ENCODE measurements at regions not wholly inside any gene's neighbourhood (a gene's known extent, or its start where the extent isn't known, plus 50 kb on each side); places are given as distances from the start of the nearest gene placed in this dataset.

GRCh38 chr2:147398301-147398700 is 446.5 kb upstream of the ACVR2A start:
- no peak for DNase-seq

- no peak for DNase-seq
Observed at GRCh38 chr2:147396890-147397289, 447.9 kb upstream of the ACVR2A start.

GRCh38 chr2:147394179-147394790 is 450.5 kb upstream of the ACVR2A start:
- no peak for DNase-seq

GRCh38 chr2:147392180-147392579 is 452.6 kb upstream of the ACVR2A start:
- no peak for DNase-seq

- no peak for DNase-seq
Observed at GRCh38 chr2:147390475-147390874, 454.4 kb upstream of the ACVR2A start.

GRCh38 chr2:147389218-147389617 is 455.6 kb upstream of the ACVR2A start:
- DNase-seq = no peak

- no peak for DNase-seq
Observed at GRCh38 chr2:147388217-147388616, 456.6 kb upstream of the ACVR2A start.

GRCh38 chr2:147386284-147386683 is 458.5 kb upstream of the ACVR2A start:
- DNase-seq = no peak

- no peak for DNase-seq
Observed at GRCh38 chr2:147385600-147385999, 459.2 kb upstream of the ACVR2A start.

GRCh38 chr2:147384659-147385058 is 460.2 kb upstream of the ACVR2A start:
- no peak for DNase-seq

- DNase-seq = no peak
Observed at GRCh38 chr2:147382322-147382948, 462.4 kb upstream of the ACVR2A start.

GRCh38 chr2:147378403-147378802 is 466.4 kb upstream of the ACVR2A start:
- DNase-seq = no peak

- DNase-seq = no peak
Observed at GRCh38 chr2:147375073-147375472, 469.8 kb upstream of the ACVR2A start.

GRCh38 chr2:147374423-147374811 is 470.4 kb upstream of the ACVR2A start:
- peak; percentile 13 for DNase-seq

- DNase-seq = no peak
Observed at GRCh38 chr2:147373800-147374422, 470.9 kb upstream of the ACVR2A start.

- DNase-seq = no peak
Observed at GRCh38 chr2:147368306-147368705, 476.5 kb upstream of the ACVR2A start.

GRCh38 chr2:147366279-147366678 is 478.6 kb upstream of the ACVR2A start:
- no peak for DNase-seq

- no peak for DNase-seq
Observed at GRCh38 chr2:147365622-147366021, 479.2 kb upstream of the ACVR2A start.

- no peak for DNase-seq
Observed at GRCh38 chr2:147364597-147364996, 480.2 kb upstream of the ACVR2A start.

- no peak for DNase-seq
Observed at GRCh38 chr2:147363181-147363580, 481.6 kb upstream of the ACVR2A start.

GRCh38 chr2:147358375-147358774 is 486.5 kb upstream of the ACVR2A start:
- no peak for DNase-seq

GRCh38 chr2:147356157-147356556 is 488.7 kb upstream of the ACVR2A start:
- no peak for DNase-seq

- no peak for DNase-seq
Observed at GRCh38 chr2:147355706-147356105, 489.1 kb upstream of the ACVR2A start.

- DNase-seq = no peak
Observed at GRCh38 chr2:147353072-147353381, 491.8 kb upstream of the ACVR2A start.
